HCT116 (cell line): ENCODE measurements at regions not wholly inside any gene's neighbourhood (a gene's known extent, or its start where the extent isn't known, plus 50 kb on each side); places are given as distances from the start of the nearest gene placed in this dataset.

Experiments
- ATAC-seq: fragments of 200-7000 bp; cut with Tn5 transposase; 2 replicates; pipeline ENCODE4 v1.9.1; 2020; ENCODE audit warnings: mild to moderate bottlenecking, moderate library complexity
- BruUV-seq: library from RNA; stranded (reverse); fragments of 400-500 nt; replicated peaks from 2 replicates; lab custom pipeline; 2021; lab: Mats Ljungman, UMichigan
- CTCF ChIA-PET: fragments of 300-600 bp; sonication (Branson Sonifier 250); formaldehyde crosslinking; loops from one replicate; lab custom pipeline; 2021; ENCODE audit warnings: antibody characterized with exemption; lab: Charles Lee
- POLR2A ChIA-PET: fragments of 300-600, 350-600 bp; sonication (Branson Sonifier 250); formaldehyde crosslinking; loops from one replicate; lab custom pipeline; 2021; ENCODE audit warnings: antibody characterized with exemption; lab: Charles Lee
- RAD21 ChIA-PET, 2 experiments: fragments of 300-600 bp; sonication (Branson Sonifier 250); formaldehyde crosslinking; loops; one replicate each; lab custom pipeline; 2023; ENCODE audit warnings: low total read pairs in 2 of 2; ENCODE audit not compliant: uncharacterized antibody in 2 of 2, unreplicated experiment in 2 of 2, low non-redundant PET in 1 of 2; lab: Charles Lee
- DNase-seq: peaks from one replicate; pipeline ENCODE4 v3.0.0-alpha.2; 2010; ENCODE audit warnings: low read depth, low spot score
- H2AFZ ChIP-seq: fragments of 200-600 bp; shearing (Covaris generic), sonication (generic); 2 replicates; pipeline ENCODE4 v1.6.1; 2017; ENCODE audit warnings: low read depth, mixed run types, mixed read lengths, antibody characterized with exemption, low read length; ENCODE audit not compliant: poor library complexity, severe bottlenecking
- H3K27ac ChIP-seq: 2 replicates; pipeline ENCODE4 v1.5.1; 2012; ENCODE audit warnings: low read depth, low read length
- H3K27me3 ChIP-seq: fragments of 200-600 bp; sonication (generic); 2 replicates; pipeline ENCODE4 v1.6.1; 2016; ENCODE audit warnings: mixed run types, low read length, mixed read lengths; ENCODE audit not compliant: insufficient read depth
- H3K36me3 ChIP-seq, 2 experiments: fragments of 200-500 bp in 1 of 2; fragments of 200-600 bp in 1 of 2; sonication (Bioruptor generic) in 1 of 2; sonication (generic) in 1 of 2; 2 replicates each; pipeline versions ENCODE4 v1.5.1 to v1.6.1; 2014 to 2016; ENCODE audit warnings: low read length in 2 of 2, inconsistent platforms in 1 of 2, mixed read lengths in 1 of 2, mixed run types in 1 of 2; ENCODE audit not compliant: insufficient read depth in 2 of 2, control insufficient read depth in 1 of 2
- H3K4me1 ChIP-seq, 2 experiments: fragments of 200-600 bp in 1 of 2; sonication (generic) in 1 of 2; 2 replicates each; pipeline versions ENCODE4 v1.5.1 to v1.6.1; 2012 to 2017; ENCODE audit warnings: low read length in 2 of 2, inconsistent platforms in 1 of 2, mild to moderate bottlenecking in 1 of 2, mixed read lengths in 1 of 2, mixed run types in 1 of 2, moderate library complexity in 1 of 2; ENCODE audit not compliant: insufficient read depth in 2 of 2, control insufficient read depth in 1 of 2
- H3K4me2 ChIP-seq: fragments of 200-600 bp; sonication (generic); 2 replicates; pipeline ENCODE4 v1.6.1; 2017; ENCODE audit warnings: mixed run types, low read length, mixed read lengths
- H3K4me3 ChIP-seq, 2 experiments: fragments of 200-600 bp in 1 of 2; sonication (generic) in 1 of 2; replicated peaks in 1 of 2; 2 replicates each; pipeline ENCODE4 v1.5.1; 2011 to 2016; ENCODE audit warnings: low read length in 2 of 2, control low read depth in 1 of 2, low read depth in 1 of 2, mild to moderate bottlenecking in 1 of 2, mixed read lengths in 1 of 2, mixed run types in 1 of 2
- H3K79me2 ChIP-seq: fragments of 200-600 bp; sonication (generic); 2 replicates; pipeline ENCODE4 v1.6.1; 2017; ENCODE audit warnings: mild to moderate bottlenecking, mixed run types, low read length, moderate library complexity, mixed read lengths; ENCODE audit not compliant: insufficient read depth
- H3K9ac ChIP-seq: fragments of 200-600 bp; sonication (generic); 2 replicates; pipeline ENCODE4 v1.6.1; 2016; ENCODE audit warnings: low read length, mixed read lengths
- H3K9me2 ChIP-seq: fragments of 200-600 bp; sonication (generic), shearing (Covaris generic); 2 replicates; pipeline ENCODE4 v1.6.1; 2017; ENCODE audit warnings: mixed run types, mild to moderate bottlenecking, moderate library complexity; ENCODE audit not compliant: insufficient read depth
- H3K9me3 ChIP-seq, 2 experiments: fragments of 200-500 bp in 1 of 2; fragments of 200-600 bp in 1 of 2; sonication (Bioruptor generic) in 1 of 2; sonication (generic) in 1 of 2; 2 replicates each; pipeline ENCODE4 v1.6.1; 2014 to 2017; ENCODE audit warnings: low read length in 2 of 2, mixed read lengths in 2 of 2, inconsistent platforms in 1 of 2, low read depth in 1 of 2, mild to moderate bottlenecking in 1 of 2, mixed run types in 1 of 2, moderate library complexity in 1 of 2; ENCODE audit not compliant: control insufficient read depth in 1 of 2, insufficient read depth in 1 of 2
- H4K20me1 ChIP-seq: fragments of 200-600 bp; sonication (generic), shearing (Covaris generic); 2 replicates; pipeline ENCODE4 v1.6.1; 2017; ENCODE audit warnings: mixed run types, mild to moderate bottlenecking, moderate library complexity; ENCODE audit not compliant: insufficient read depth
- CBX3 ChIP-seq: IDR thresholded peaks from 2 replicates; pipeline ENCODE4 v1.6.1; 2012; ENCODE audit warnings: low read depth
- CEBPB ChIP-seq: IDR thresholded peaks from 2 replicates; pipeline ENCODE4 v1.6.1; 2012; ENCODE audit warnings: low read depth
- ELF1 ChIP-seq: IDR thresholded peaks from 2 replicates; pipeline ENCODE4 v1.6.1; 2012; ENCODE audit warnings: low read depth, borderline replicate concordance
- EZH2 ChIP-seq: fragments of 200-600 bp; sonication (generic); IDR thresholded peaks from 2 replicates; pipeline ENCODE4 v1.6.1; 2017; ENCODE audit warnings: antibody characterized with exemption, mixed run types
- FOSL1 ChIP-seq: IDR thresholded peaks from 2 replicates; pipeline ENCODE4 v1.6.1; 2012; ENCODE audit warnings: low read depth
- JUND ChIP-seq: IDR thresholded peaks from 2 replicates; pipeline ENCODE4 v1.6.1; 2012
- POLR2A ChIP-seq: IDR thresholded peaks from 2 replicates; pipeline ENCODE4 v1.7.0; 2011; ENCODE audit warnings: borderline replicate concordance; ENCODE audit not compliant: insufficient read depth, insufficient read length; ENCODE audit errors: extremely low read depth
- POLR2AphosphoS5 ChIP-seq: IDR thresholded peaks from 2 replicates; pipeline ENCODE4 v1.6.1; 2011; ENCODE audit warnings: mild to moderate bottlenecking, low read depth, low read length, moderate library complexity
- SP1 ChIP-seq: IDR thresholded peaks from 2 replicates; pipeline ENCODE4 v1.6.1; 2012; ENCODE audit warnings: low read depth
- SRF ChIP-seq: IDR thresholded peaks from 2 replicates; pipeline ENCODE4 v1.6.1; 2012; ENCODE audit warnings: low read depth
- YY1 ChIP-seq: IDR thresholded peaks from 2 replicates; pipeline ENCODE4 v1.6.1; 2011; ENCODE audit warnings: low read length, low read depth, moderate library complexity, mild to moderate bottlenecking; ENCODE audit not compliant: insufficient replicate concordance; ENCODE audit errors: extremely low read depth
- intact Hi-C: fragments of 100-400 bp; cut with micrococcal nuclease; formaldehyde crosslinking; loops from 2 replicates; pipeline ENCODE4 v1.10.0; 2022
- TF ChIP-seq, protein P1 (sequence below), 3 experiments: fragments of 200-600 bp in 1 of 3; sonication (generic) in 1 of 3; IDR thresholded peaks in 2 of 3; conservative IDR thresholded peaks in 1 of 3; 2 replicates each; pipeline ENCODE4 v1.5.1; 2012 to 2017; ENCODE audit warnings: low read depth in 2 of 3, low read length in 2 of 3, antibody characterized with exemption in 1 of 3, borderline replicate concordance in 1 of 3, control low read depth in 1 of 3, mild to moderate bottlenecking in 1 of 3, mixed read lengths in 1 of 3, mixed run types in 1 of 3, moderate library complexity in 1 of 3; ENCODE audit not compliant: insufficient read depth in 1 of 3
- TF ChIP-seq, protein P2 (sequence below): IDR thresholded peaks from 2 replicates; pipeline ENCODE4 v1.6.1; 2012; ENCODE audit warnings: low read depth
- TF ChIP-seq, protein P3 (sequence below): IDR thresholded peaks from 2 replicates; pipeline ENCODE4 v1.6.1; 2012
- TF ChIP-seq, protein P4 (sequence below): IDR thresholded peaks from 2 replicates; pipeline ENCODE4 v1.6.1; 2012

DNA sequence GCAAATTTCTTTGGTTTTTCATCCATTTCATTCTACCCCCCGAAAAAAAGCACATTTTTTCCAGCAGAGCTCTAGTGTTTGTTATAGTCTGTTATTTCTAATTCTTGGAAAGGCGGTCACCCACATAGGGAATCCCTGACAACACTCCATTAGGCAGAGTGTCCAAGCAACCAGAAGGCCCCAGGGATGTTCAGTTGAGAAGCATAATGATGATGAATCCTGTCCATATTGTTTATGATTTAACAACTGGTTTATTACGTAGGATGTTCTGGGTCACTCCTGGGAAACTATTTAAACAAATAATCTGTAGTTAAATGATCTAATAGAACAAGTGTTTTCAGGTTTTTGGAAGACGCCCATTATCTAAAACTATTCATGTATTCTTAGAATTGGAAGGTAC lies 388.7 kb downstream of the TNS1 start:
- Histone ChIP-seq H4K20me1 (no peaks in the 10 kb centered on the region), H3K4me1 (no peaks in the 10 kb centered on the region), H3K27ac (no peak overlapping the region), H2AFZ (no peak overlapping the region), H3K36me3 (no peaks in the 10 kb centered on the region), H3K9me3 (no peaks in the 10 kb centered on the region), H3K27me3 (peaks cover 38% of the 10 kb centered on the region), H3K79me2 (no peaks in the 10 kb centered on the region), H3K4me3 (no peak overlapping the region), H3K9ac (no peak overlapping the region), H3K4me2 (no peak overlapping the region)
- ATAC-seq (no peak), DNase-seq (no peak)
- ChIA-PET CTCF (no interaction called here), RAD21 (no interaction called here)
- intact Hi-C loops = no loop called here
- no peak for TF ChIP-seq EZH2
- TF ChIP-seq FOSL1 = no peak
- TF ChIP-seq SP1 = no peak
- no peak for TF ChIP-seq POLR2AphosphoS5
- TF ChIP-seq, protein P1, sequence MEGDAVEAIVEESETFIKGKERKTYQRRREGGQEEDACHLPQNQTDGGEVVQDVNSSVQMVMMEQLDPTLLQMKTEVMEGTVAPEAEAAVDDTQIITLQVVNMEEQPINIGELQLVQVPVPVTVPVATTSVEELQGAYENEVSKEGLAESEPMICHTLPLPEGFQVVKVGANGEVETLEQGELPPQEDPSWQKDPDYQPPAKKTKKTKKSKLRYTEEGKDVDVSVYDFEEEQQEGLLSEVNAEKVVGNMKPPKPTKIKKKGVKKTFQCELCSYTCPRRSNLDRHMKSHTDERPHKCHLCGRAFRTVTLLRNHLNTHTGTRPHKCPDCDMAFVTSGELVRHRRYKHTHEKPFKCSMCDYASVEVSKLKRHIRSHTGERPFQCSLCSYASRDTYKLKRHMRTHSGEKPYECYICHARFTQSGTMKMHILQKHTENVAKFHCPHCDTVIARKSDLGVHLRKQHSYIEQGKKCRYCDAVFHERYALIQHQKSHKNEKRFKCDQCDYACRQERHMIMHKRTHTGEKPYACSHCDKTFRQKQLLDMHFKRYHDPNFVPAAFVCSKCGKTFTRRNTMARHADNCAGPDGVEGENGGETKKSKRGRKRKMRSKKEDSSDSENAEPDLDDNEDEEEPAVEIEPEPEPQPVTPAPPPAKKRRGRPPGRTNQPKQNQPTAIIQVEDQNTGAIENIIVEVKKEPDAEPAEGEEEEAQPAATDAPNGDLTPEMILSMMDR (IDR thresholded peaks at IDR 0.05 in 2 of 3, conservative IDR thresholded peaks at IDR 0.05 in 1 of 3; ENCODE audit: borderline replicate concordance in 1 of 3, insufficient read depth in 1 of 3, low read depth in 2 of 3, low read length in 2 of 3) = no peak
- TF ChIP-seq YY1 = no peak
- TF ChIP-seq, protein P2, sequence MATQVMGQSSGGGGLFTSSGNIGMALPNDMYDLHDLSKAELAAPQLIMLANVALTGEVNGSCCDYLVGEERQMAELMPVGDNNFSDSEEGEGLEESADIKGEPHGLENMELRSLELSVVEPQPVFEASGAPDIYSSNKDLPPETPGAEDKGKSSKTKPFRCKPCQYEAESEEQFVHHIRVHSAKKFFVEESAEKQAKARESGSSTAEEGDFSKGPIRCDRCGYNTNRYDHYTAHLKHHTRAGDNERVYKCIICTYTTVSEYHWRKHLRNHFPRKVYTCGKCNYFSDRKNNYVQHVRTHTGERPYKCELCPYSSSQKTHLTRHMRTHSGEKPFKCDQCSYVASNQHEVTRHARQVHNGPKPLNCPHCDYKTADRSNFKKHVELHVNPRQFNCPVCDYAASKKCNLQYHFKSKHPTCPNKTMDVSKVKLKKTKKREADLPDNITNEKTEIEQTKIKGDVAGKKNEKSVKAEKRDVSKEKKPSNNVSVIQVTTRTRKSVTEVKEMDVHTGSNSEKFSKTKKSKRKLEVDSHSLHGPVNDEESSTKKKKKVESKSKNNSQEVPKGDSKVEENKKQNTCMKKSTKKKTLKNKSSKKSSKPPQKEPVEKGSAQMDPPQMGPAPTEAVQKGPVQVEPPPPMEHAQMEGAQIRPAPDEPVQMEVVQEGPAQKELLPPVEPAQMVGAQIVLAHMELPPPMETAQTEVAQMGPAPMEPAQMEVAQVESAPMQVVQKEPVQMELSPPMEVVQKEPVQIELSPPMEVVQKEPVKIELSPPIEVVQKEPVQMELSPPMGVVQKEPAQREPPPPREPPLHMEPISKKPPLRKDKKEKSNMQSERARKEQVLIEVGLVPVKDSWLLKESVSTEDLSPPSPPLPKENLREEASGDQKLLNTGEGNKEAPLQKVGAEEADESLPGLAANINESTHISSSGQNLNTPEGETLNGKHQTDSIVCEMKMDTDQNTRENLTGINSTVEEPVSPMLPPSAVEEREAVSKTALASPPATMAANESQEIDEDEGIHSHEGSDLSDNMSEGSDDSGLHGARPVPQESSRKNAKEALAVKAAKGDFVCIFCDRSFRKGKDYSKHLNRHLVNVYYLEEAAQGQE = no peak
- no peak for TF ChIP-seq CEBPB
- TF ChIP-seq, protein P3, sequence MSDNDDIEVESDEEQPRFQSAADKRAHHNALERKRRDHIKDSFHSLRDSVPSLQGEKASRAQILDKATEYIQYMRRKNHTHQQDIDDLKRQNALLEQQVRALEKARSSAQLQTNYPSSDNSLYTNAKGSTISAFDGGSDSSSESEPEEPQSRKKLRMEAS = no peak
- TF ChIP-seq JUND = no peak
- TF ChIP-seq, protein P4, sequence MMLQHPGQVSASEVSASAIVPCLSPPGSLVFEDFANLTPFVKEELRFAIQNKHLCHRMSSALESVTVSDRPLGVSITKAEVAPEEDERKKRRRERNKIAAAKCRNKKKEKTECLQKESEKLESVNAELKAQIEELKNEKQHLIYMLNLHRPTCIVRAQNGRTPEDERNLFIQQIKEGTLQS = no peak
- TF ChIP-seq CBX3 = no peak
- no peak for TF ChIP-seq ELF1
- no peak for TF ChIP-seq POLR2A
- no peak for TF ChIP-seq SRF
- TF ChIP-seq, all 23 proteins: peak for 0
- POLR2A ChIA-PET = no interaction called here
- no TSS peak for BruUV-seq
- no peaks in the 10 kb centered on the region for H3K9me2 ChIP-seq
